ENCODE measurements at regions not wholly inside any gene's neighbourhood (a gene's known extent, or its start where the extent isn't known, plus 50 kb on each side); places are given as distances from the start of the nearest gene placed in this dataset.
"Not testable (repeated sequence)": the region's sequence is repeated elsewhere in the genome, so short reads cannot be mapped to it uniquely, and the experiment has no call there.

DNA sequence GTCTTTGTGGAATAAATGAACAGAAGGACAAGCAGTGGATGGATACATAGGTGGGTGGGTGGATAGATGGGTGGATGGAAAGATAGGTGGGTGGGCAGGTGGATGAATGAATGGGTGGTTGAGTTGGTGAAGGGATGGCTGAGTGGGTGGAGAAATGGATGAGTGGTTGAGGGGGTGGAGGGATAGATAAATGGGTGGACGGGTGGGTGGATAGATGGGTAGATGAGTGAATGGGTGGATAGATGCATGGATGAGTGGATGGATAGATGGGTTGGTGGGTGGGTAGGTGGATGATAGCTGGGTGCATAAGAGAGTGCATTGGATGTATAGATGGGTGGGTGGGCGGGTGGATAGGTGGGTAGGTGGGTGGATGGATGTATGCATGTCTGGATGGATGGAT lies 63.5 kb downstream of the UNC93B1 start:
- not testable (repeated sequence) for H3K4me3 ChIP-seq (ENCODE audit: low read length)

DNA sequence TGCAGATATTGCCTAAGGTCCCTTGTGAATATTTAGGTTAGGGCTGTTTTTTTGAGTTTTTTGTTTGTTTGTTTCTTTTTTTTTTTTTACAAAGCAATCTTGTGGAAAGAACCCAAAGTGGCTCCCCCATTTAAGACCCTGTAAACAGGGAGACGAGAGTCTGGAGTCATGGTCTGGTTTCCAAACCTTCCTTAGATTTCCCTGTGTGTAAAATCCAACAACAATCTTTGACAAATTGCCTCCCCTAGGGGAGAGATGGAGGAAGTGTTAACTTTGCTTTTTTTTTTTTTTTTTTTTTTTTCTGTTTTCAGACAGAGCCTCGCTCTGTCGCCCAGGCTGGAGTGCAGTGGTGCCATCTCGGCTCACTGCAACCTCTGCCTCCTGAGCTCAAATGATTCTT lies 64.9 kb downstream of the UNC93B1 start:
- not testable (repeated sequence) for H3K4me3 ChIP-seq (ENCODE audit: low read length)

DNA sequence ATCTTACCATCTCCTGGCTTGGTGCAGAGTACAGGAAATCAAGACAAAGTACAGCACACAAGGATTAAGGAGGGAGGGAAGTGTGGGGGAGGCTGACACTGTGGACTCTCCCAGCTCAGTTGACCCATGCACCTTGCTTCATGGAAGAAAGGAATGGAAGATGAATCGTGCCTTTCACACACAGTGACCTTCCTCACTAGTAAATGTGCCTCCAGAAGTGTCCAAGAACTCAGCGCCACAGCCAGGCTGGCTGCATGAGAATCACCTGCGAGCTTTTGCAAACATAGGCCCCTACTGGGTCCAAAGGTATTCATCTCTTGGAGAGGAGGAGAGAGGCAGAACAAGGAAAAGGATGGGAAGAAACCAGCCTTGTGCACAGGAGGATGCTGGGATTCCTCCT lies 65.5 kb downstream of the UNC93B1 start:
- H3K4me3 ChIP-seq (ENCODE audit: low read length): not testable (repeated sequence)

DNA sequence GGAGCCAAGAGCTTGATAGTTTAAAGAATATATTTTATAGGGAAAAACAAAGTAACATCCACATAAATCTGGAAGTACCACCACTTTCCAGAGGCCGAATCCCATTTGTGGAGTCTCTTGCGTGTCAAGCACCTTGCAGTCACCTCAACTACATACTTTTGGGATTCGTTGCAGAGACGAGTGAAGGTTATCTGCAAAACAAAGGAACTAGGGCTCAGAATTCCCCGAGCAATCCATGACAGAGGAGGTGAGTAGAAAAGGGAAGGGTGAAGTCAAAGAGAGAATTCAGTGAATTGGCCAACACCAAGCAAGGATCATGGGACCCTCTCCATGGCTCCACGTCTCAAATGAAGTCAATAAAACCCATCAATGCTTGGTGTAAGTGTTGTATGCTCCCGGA lies 80.3 kb downstream of the UNC93B1 start:
- not testable (repeated sequence) for H3K4me3 ChIP-seq (ENCODE audit: low read length)

DNA sequence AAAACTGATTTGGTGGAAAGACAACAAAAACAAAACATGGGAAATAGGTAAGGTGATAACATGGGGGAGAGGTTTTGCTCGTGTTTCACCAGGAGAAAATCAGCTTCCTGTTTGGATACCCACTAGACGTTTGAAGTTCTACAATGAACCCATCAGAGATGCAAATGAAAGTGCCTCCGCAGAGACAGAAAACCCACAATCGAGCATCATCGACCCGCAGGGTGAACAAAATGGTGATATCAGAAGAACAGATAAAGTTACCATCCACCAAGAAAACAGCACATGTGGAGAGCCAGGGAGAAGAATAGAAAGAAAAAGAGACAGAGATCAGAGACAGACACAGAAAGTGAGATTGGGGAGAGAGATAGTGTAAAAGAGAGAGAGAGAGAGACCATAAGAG lies 83.4 kb downstream of the UNC93B1 start:
- H3K4me3 ChIP-seq (ENCODE audit: low read length): not testable (repeated sequence)

DNA sequence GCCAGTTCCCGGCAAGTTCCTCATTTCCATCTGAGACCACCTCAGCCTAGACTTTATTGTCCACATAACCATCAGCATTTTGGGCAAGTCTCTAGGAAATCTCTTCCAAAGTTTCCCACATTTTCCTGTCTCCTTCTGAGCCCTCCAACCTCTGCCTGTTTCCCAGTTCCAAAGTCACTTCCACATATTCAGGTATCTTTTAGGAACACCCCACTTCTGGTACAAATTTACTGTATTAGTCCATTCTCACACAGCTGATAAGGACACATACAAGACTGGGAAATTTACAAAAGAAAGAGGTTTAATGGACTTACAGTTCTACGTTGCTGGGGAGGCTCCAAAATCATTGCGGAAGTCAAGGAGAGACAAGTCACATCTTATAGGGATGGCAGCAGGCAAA lies 91.7 kb downstream of the UNC93B1 start:
- not testable (repeated sequence) for H3K4me3 ChIP-seq (ENCODE audit: low read length)

DNA sequence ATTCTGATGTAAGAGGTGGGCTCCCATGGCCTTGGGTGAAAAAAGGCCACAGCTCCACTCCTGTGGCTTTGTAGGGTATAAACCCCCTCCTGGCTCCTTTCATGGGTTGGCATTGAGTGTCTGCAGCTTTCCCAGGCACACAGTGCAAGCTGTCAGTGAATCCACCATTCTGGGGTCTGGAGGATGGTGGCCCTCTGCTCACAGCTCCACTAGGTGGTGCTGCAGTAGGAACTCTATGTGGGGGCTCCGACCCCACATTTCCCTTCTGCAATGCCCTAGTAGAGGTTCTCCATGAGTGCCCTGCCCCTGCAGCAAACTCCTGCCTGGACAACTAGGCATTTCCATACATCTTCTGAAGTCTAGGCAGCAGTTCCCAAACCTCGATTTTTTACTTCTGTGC lies 92.7 kb downstream of the UNC93B1 start:
- H3K4me3 ChIP-seq (ENCODE audit: low read length): not testable (repeated sequence)

DNA sequence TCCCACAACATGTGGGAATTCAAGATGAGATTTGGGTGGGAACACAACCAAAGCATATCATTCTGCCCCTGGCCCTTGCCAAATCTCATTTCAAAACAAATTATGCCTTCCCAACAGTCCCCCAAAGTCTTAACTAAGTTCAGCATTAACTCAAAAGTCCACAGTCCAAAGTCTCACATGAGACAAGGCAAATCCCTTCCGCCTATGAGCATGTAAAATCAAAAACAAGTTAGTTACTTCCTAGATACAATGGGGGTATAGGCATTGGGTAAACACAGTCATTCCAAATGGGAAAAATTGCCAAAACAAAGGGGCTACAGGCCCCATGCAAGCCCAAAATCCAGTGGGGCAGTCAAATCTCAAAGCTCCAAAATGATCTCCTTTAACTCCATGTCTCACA lies 93.1 kb downstream of the UNC93B1 start:
- not testable (repeated sequence) for H3K4me3 ChIP-seq (ENCODE audit: low read length)

DNA sequence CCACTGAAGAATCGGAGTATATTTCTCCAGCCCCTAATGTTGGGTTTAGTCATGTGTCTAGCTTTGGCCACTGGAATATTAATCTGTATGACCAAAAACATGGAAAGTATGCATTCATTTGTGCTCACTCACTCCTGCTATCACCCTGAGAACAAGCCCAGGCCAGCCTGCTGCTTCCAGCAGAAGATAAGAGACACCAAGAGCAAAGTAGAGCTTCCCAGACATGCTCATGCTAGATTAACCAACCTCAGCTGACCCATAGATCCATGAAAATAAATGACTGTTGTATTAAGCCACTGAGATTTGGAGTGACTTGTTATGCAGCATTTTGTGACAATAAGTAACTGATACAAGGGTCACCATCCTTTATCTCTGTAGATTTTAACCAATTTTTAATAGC lies 96.9 kb downstream of the UNC93B1 start:
- not testable (repeated sequence) for H3K4me3 ChIP-seq (ENCODE audit: low read length)

DNA sequence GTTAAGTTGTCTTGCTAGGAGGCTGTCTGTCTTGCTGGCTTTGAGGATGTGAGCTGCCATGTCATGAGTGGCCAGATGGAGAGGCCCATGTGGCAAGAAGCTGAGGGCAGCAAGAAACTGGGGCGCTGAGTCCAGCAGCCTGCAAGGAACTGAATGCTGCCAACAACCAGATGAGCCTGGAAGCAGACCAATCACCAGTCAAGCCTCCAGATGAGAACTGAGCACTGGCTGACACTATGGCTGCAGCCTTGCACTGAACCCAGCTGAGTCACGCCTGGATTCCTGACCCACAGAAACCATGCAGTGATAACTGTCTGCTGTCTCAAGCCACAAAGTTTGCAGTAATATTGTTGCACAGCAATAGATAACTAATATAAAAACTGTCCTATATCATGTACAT lies 104.4 kb downstream of the UNC93B1 start:
- not testable (repeated sequence) for H3K4me3 ChIP-seq (ENCODE audit: low read length)

DNA sequence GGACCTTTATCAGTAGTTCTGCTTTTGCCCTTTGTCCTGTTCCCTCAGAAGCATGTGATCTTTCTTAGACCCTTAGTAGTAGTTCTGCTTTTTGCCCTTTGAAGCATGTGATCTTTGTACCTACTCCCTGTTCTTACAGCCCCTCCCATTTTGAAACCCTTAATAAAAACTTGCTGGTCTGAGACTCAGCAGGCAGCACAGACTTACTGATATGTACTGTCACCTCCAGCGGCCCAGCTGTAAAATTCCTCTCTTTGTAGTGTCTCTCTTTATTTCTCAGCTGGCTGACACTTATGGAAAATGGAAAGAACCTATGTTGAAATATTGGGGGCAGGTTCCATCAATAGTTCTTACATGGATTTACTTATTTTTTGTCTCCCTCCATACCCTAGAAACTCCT lies 110.4 kb downstream of the UNC93B1 start:
- not testable (repeated sequence) for H3K4me3 ChIP-seq (ENCODE audit: low read length)

DNA sequence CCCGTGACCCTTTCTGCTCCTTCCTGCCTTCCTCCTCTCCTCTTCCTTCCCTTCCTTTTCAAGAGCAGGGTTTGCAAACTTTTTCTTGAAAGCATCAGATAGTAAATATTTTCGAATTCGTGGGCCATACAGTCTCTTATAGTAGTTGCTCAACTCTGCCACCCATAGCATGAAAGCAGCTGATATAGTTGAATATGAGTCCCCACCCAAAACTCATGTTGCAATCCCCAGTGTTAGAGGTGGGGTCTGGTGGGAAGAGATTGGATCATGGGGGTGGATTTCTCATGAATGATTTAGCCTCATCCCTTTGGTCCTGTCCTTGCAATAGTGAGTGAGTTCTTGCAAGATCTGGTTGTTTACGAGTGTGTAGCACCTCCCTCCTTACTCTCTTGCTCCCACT lies 114.3 kb downstream of the UNC93B1 start:
- H3K4me3 ChIP-seq (ENCODE audit: low read length): not testable (repeated sequence)

DNA sequence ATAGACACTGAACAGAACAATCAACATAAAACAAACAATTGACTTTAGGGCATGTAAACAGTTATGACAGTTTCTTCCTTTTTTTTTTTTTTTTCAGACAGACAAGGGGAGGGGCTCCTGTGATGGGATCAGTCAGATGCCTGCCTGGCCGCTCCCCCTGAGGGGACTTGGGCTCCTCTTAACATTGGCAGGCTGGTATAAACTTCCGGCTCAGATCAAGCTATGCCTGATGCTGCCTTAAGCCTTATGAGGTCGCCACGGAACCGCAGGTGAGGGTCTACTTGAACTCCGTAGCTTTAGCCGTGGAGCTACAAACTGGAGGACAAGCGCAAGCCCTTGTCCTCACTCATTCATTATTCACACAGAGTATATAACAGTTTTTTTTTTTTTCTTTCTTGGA lies 115.8 kb downstream of the UNC93B1 start:
- H3K4me3 ChIP-seq (ENCODE audit: low read length): not testable (repeated sequence)

DNA sequence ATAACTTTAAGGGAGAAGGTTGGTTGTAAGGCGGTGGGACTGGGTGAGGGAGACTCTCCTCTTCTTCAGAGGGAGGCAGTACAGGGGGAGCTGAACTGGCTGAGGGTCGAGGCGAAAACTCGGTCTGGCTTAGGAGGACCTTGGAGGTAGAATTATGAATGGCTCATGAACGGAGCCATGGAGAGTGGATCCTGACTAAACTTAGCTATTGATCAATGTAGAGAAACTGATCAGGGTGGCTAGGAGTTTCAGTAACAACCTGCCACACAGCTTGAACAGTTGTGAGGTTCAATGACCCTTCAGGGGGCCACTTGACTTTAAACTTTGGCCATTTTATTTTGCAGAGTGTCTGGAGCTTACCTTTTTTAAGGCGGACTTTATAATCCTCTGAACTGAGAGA lies 117.2 kb downstream of the UNC93B1 start:
- not testable (repeated sequence) for H3K4me3 ChIP-seq (ENCODE audit: low read length)

DNA sequence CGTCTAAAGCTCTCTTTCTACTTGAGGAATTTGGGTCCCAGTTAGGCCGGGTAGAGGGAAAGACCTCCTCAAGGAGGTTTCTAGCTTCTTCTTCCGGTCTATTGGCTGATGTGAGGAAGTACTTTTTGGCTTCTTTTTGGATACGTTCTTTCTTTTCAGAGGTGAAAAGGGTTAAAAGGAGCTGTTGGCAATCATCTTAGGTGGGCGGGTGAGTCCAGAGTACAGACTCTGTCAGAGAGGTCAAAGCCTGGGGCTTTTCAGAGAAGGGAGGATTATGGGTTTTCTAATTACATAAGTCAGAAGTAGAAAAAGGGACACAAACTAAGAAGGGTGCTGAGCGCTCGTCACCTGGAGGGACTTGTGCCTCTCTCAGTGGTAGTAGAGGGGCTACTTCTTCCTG lies 117.7 kb downstream of the UNC93B1 start:
- not testable (repeated sequence) for H3K4me3 ChIP-seq (ENCODE audit: low read length)

DNA sequence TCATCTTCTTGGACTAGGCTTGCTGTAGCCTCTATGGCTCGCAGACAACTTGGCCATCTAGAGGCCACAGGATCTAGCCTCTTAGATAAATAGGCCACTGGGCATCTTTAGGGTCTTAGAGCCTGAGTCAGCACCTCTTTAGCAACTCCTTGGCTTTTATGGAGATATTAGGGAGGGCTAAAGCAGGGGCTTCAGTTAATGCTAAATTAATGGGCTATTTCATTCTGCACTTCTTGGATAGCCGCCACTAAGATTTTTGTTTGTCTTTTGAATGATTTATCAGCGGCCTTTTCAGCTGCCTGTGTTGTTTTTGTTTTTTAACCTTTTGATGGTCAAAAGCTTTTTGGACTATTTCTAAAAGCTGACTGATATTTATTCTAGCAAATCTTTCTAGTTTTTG lies 118.3 kb downstream of the UNC93B1 start:
- not testable (repeated sequence) for H3K4me3 ChIP-seq (ENCODE audit: low read length)

DNA sequence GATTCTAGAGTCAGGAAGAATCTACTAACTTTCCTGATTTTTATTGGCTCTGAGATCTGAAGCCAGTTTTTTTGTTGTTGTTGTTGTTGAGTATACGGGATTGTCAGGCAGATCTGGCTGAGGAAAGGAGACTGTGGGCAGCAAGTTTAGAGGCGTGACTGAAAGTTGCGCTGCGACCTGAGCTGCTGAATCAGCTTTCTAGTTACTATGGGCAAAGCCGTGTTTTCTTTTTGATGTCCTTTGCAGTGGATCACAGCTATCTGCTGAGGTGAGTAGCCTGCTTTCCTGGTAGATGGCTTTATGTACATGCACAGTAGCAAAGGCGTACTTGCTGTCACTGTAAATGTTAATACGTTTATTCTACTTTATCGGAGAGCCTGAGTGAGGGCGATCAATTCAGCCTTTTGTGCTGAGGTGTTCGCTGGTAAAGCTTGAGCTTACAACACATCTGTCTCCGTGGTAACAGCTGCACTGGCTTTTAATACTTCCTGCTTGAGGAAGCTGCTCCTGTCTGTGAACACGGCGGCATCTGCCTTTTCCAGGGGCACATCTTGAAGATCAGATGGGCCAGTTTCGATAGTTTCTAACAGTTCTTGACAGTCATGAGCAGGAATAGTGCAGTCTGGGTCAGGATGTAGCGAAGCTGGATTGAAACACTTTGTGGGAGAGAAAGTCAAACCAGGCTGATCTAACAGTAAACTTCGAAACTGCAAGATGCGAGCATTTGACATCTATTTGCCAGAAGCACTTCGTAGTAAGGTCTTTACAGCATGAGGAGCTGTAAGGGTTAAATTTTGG lies 118.9 kb downstream of the UNC93B1 start:
- not testable (repeated sequence) for H3K4me3 ChIP-seq (ENCODE audit: low read length)

DNA sequence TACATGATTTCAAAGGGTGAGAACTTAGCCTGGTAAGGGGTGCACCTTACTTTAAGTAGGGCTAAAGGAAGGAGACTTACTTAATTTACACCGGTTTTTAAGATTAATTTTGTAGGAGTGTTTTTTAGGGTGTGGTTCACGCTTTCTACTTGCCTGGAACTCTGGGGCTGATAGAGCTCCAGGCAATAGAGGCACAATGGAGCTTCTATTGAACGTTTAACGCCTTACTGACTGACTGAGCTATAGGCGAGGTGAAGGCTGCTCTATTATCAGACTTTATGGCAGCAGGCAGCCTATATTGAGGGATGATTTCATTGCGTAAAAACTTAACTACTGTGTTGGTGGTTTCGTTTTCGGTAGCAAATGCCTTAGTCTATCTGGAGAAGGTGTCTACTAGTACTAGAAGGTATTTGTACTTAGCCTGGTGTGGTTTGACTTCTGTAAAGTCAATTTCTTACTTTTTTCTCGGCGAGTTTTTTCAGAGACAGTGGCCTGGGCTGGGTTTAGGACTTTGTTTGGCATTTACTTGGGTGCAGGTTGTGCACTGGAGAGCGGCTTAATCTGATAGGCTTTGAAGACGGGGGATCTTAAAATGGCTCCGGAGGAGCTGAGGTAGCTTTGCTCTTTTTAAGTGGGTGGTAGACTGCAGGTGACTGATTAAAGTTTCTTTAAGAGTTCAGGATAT lies 119.7 kb downstream of the UNC93B1 start:
- not testable (repeated sequence) for H3K4me3 ChIP-seq (ENCODE audit: low read length)

DNA sequence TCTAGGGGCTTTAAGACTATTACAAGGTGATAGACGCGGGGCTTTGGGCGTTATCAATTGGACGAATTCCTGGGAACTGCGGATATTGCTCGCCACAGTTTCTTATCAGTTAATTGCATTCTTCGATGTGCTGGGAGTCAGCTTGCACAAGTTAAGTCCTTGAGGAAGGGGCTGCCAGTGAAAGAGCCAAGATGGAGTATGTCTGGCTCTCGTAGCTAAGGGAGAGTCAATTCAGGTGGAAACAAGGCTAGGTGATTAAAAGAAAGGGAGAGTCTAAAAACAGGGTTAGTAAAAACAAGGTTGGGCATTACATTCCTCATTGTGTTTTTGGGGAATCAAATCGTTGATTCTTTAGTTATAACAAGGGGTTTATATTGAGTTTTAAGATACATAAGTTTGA lies 121.6 kb downstream of the UNC93B1 start:
- not testable (repeated sequence) for H3K4me3 ChIP-seq (ENCODE audit: low read length)

DNA sequence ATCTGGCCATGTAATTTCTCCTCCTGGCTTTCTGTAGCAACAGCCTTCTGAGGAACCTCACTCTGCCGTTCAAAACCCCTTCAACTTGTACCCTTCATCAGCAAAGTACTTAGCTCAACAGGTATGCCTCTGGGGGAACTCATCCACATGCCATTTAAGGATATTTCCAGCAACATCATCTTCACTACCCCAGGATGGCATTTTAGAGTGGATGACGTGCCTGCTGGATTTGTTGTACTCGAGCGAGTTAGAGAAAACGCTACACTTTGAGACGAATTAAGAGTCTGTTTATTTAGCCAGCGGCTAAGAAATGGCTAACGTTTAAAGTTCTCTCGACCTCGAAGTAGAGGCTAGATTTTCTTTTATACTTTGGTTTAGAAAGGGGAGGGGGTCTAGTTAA lies 122.1 kb downstream of the UNC93B1 start:
- not testable (repeated sequence) for H3K4me3 ChIP-seq (ENCODE audit: low read length)

DNA sequence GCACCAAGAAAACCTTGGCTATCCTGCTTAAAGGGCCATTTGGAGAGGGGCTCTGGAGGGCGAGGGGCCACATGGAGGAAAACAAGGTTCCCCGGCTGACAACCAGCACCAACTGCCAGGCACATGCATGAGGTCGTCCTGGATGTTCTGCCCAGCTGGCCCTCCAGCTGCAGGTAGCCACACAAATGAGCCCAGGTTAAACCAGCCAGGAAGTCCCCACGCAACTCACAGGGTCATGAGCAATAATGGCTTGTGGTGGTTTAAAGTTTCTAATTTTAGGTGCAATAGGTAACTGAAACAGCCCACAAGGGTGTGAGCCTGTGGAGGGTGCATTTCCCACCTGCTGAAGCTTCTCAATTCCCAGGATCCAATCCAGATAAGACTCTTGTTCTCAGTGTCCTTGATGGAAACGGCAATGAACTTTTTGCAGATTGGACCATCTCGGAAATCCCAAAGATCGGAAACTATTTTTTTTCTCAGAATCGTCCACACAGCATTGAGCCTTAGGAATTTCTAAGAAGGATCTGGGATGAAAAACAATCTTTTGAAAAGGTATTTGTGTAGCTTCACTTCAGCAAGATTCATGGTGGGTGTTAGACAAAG lies 123.2 kb downstream of the UNC93B1 start:
- H3K4me3 ChIP-seq (ENCODE audit: low read length): not testable (repeated sequence)

DNA sequence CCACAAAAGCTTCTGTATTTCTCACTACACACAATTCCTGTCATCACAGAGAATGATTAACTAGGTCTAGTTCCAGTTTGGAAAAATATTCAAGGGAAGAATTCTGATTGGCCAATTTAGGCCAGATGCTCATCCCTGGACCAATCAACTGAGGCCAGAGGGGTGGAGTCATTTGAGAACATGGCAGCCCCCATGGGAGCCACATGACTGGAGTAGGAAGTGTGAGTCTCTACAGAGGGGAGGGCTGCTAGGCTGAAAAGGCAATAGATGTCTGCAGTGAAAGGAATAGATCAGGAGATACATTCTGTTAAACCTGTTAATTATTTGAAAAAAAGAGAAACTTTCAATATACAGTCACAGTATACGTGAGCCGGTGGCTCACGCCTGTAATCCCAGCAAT lies 125.2 kb downstream of the UNC93B1 start:
- not testable (repeated sequence) for H3K4me3 ChIP-seq (ENCODE audit: low read length)

DNA sequence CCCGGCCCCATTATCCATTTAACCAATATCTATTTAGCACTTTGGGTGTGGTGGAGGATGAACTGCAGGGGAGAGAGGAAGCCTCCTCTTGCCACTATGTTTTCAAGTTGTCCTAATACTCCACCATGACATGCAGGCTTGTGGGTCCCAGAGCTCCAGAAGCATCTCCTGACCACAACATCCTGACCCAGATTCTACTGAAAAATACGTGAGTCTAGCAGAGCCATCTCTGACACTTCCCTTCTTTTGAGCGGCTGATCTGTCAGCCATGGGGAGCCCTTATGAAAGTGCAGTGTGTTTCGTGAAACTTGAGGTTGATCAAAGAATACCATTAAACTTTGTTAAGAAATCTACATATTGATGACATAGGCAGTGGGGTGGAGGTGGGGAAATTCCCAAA lies 126.6 kb downstream of the UNC93B1 start:
- H3K4me3 ChIP-seq (ENCODE audit: low read length): not testable (repeated sequence)

Measured in GM08714 (cell line).